ENCODE measurements at regions not wholly inside any gene's neighbourhood (a gene's known extent, or its start where the extent isn't known, plus 50 kb on each side); places are given as distances from the start of the nearest gene placed in this dataset.

GRCh38 chr21:35470522-35470921 lies 421.4 kb upstream of the RUNX1 start:
- TF ChIP-seq EZH2 (IDR thresholded peaks at IDR 0.05; ENCODE audit: borderline replicate concordance, low read depth, low read length, severe bottlenecking) (no peak), POLR2AphosphoS5 (IDR thresholded peaks at IDR 0.05; ENCODE audit: insufficient read depth, low read depth, low read length) (no peak), MYC (IDR thresholded peaks at IDR 0.05; ENCODE audit: low read depth, low read length) (no peak), JUN (IDR thresholded peaks at IDR 0.05; ENCODE audit: borderline replicate concordance, insufficient read depth, insufficient read length, low read depth) (no peak), POLR2A (IDR thresholded peaks at IDR 0.05; ENCODE audit: low read depth, low read length) (no peak), FOS (IDR thresholded peaks at IDR 0.05; ENCODE audit: borderline replicate concordance, insufficient read depth, low read length) (no peak), GATA2 (IDR thresholded peaks at IDR 0.05; ENCODE audit: insufficient read depth, insufficient read length, low read depth, low read length) (no peak), CTCF (IDR thresholded peaks at IDR 0.05; ENCODE audit: extremely low read depth in 1 of 2, insufficient read depth in 1 of 2, low read depth in 1 of 2, low read length in 2 of 2) (no peak), MAX (IDR thresholded peaks at IDR 0.05; ENCODE audit: insufficient read depth, insufficient read length) (no peak)
- dilution Hi-C loops (cut with MboI; ENCODE audit: extremely low pct_ligation_motif_present, low sequenced_read_pairs), result no loop called here

More at GRCh38 chr21:35470522-35470921, 421.4 kb upstream of the RUNX1 start:
- intact Hi-C loops (cut with micrococcal nuclease), result loop anchor here (10.0 kb wide), 1 partner anchor 426 kb away; the partner anchor contains the start of gene RUNX1
- H3K27ac ChIP-seq (ENCODE audit: insufficient read depth, low read depth, low read length), result no peak overlapping the region
- H3K9me3 ChIP-seq (replicated peaks; ENCODE audit: control insufficient read depth, insufficient read depth, low read length), result no peaks in the 10 kb centered on the region
- no peaks in the 10 kb centered on the region for H3K27me3 ChIP-seq (ENCODE audit: control insufficient read depth in 2 of 2, insufficient read depth in 2 of 2, low read length in 2 of 2)
- ChIA-PET CTCF (no interaction called here), POLR2A (no interaction called here)
- H3K9me1 ChIP-seq (replicated peaks; ENCODE audit: control insufficient read depth, extremely low read depth, insufficient read depth, low read length), result no peaks in the 10 kb centered on the region
- no peak overlapping the region for H3K4me3 ChIP-seq (replicated peaks in 1 of 3; ENCODE audit: insufficient read depth in 1 of 3, low read depth in 1 of 3, low read length in 3 of 3)
- no peak overlapping the region for H3K9ac ChIP-seq (replicated peaks; ENCODE audit: extremely low read depth, insufficient read depth, low read length)
- no peak overlapping the region for H2AFZ ChIP-seq (ENCODE audit: low read depth, low read length)
- no peak overlapping the region for H3K4me2 ChIP-seq (ENCODE audit: insufficient read depth, low read length)
- no peaks in the 10 kb centered on the region for H3K36me3 ChIP-seq (ENCODE audit: control insufficient read depth in 2 of 2, extremely low read depth in 1 of 2, insufficient read depth in 2 of 2, low read length in 2 of 2)
- no peaks in the 10 kb centered on the region for H4K20me1 ChIP-seq (replicated peaks; ENCODE audit: control insufficient read depth, extremely low read depth, insufficient read depth, low read length)
- no TSS peak for BruUV-seq (replicated peaks)
- no peak for DNase-seq (ENCODE audit: low read depth, low spot score)
- peaks cover 2% of the 10 kb centered on the region for H3K4me1 ChIP-seq (ENCODE audit: control insufficient read depth, extremely low read depth, insufficient read depth, low read length)
- FAIRE-seq, result no peak
- H3K79me2 ChIP-seq (ENCODE audit: control insufficient read depth, insufficient read depth, low read length), result no peaks in the 10 kb centered on the region

All from endothelial cell of umbilical vein (primary cell).